ENCODE measurements at regions not wholly inside any gene's neighbourhood (a gene's known extent, or its start where the extent isn't known, plus 50 kb on each side); places are given as distances from the start of the nearest gene placed in this dataset.

DNA sequence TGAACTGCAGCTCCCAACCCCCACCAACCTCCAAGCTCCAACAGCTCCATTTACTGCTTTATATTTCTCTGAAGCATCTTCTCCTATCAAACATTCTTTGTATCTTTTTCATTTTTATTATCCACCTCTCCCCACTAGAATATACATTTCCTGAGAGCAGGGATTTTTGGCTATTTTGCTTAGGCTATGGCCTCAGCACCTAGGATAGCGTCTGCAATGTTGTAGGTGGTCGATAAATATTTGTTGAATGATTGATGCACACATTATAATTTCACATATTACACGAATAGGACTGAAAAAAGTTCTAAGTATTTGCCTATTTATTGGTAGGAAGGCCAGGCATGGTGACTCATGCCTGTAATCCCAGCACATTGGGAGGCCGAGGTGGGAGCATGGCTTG, 658.7 kb upstream of the DIPK2B start:
- TF ChIP-seq FOS (IDR thresholded peaks at IDR 0.05; ENCODE audit: low read depth, low read length) (no peak), RAD21 (IDR thresholded peaks at IDR 0.05; ENCODE audit: low read length) (no peak), POLR2A (IDR thresholded peaks at IDR 0.05; ENCODE audit: low read depth, low read length) (no peak), MAZ (IDR thresholded peaks at IDR 0.05; ENCODE audit: borderline replicate concordance, low read depth, low read length) (no peak), MAFK (IDR thresholded peaks at IDR 0.05; ENCODE audit: low read depth, low read length) (no peak), BHLHE40 (IDR thresholded peaks at IDR 0.05; ENCODE audit: low read depth, low read length) (no peak), SMC3 (IDR thresholded peaks at IDR 0.05; ENCODE audit: low read depth, low read length) (no peak), RFX5 (IDR thresholded peaks at IDR 0.05; ENCODE audit: low read depth, low read length) (no peak), CEBPB (IDR thresholded peaks at IDR 0.05; ENCODE audit: low read depth, low read length) (no peak), CHD1 (IDR thresholded peaks at IDR 0.05; ENCODE audit: low read depth, low read length) (no peak)
- TF ChIP-seq, protein P1, sequence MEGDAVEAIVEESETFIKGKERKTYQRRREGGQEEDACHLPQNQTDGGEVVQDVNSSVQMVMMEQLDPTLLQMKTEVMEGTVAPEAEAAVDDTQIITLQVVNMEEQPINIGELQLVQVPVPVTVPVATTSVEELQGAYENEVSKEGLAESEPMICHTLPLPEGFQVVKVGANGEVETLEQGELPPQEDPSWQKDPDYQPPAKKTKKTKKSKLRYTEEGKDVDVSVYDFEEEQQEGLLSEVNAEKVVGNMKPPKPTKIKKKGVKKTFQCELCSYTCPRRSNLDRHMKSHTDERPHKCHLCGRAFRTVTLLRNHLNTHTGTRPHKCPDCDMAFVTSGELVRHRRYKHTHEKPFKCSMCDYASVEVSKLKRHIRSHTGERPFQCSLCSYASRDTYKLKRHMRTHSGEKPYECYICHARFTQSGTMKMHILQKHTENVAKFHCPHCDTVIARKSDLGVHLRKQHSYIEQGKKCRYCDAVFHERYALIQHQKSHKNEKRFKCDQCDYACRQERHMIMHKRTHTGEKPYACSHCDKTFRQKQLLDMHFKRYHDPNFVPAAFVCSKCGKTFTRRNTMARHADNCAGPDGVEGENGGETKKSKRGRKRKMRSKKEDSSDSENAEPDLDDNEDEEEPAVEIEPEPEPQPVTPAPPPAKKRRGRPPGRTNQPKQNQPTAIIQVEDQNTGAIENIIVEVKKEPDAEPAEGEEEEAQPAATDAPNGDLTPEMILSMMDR (conservative IDR thresholded peaks at IDR 0.05; ENCODE audit: low read depth, low read length), result no peak
- TF ChIP-seq, protein P2, sequence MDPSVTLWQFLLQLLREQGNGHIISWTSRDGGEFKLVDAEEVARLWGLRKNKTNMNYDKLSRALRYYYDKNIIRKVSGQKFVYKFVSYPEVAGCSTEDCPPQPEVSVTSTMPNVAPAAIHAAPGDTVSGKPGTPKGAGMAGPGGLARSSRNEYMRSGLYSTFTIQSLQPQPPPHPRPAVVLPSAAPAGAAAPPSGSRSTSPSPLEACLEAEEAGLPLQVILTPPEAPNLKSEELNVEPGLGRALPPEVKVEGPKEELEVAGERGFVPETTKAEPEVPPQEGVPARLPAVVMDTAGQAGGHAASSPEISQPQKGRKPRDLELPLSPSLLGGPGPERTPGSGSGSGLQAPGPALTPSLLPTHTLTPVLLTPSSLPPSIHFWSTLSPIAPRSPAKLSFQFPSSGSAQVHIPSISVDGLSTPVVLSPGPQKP (IDR thresholded peaks at IDR 0.05; ENCODE audit: borderline replicate concordance, low read depth, low read length), result no peak
- TF ChIP-seq, protein P3, sequence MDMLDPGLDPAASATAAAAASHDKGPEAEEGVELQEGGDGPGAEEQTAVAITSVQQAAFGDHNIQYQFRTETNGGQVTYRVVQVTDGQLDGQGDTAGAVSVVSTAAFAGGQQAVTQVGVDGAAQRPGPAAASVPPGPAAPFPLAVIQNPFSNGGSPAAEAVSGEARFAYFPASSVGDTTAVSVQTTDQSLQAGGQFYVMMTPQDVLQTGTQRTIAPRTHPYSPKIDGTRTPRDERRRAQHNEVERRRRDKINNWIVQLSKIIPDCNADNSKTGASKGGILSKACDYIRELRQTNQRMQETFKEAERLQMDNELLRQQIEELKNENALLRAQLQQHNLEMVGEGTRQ (IDR thresholded peaks at IDR 0.05; ENCODE audit: low read depth, low read length), result no peak

Measured in IMR-90 (cell line).